ENCODE measurements at regions not wholly inside any gene's neighbourhood (a gene's known extent, or its start where the extent isn't known, plus 50 kb on each side); places are given as distances from the start of the nearest gene placed in this dataset.

- DNase-seq (ENCODE audit: low read depth in 4 of 6, low spot score in 6 of 6), result peak in 2 of 6 donors; percentile 63 to 71
- no peaks in the 10 kb centered on the region for H3K27me3 ChIP-seq (ENCODE audit: control insufficient read depth, insufficient read depth, low read length)
- H3K4me3 ChIP-seq (ENCODE audit: low read depth, low read length), result no peak overlapping the region
- H3K9me3 ChIP-seq (ENCODE audit: control insufficient read depth, insufficient read depth, low read length), result no peaks in the 10 kb centered on the region
- no peaks in the 10 kb centered on the region for H3K36me3 ChIP-seq (ENCODE audit: control insufficient read depth, insufficient read depth, low read length)
- no peaks in the 10 kb centered on the region for H3K4me1 ChIP-seq (ENCODE audit: control insufficient read depth, insufficient read depth, low read length)
- 31% methylated on average over 3 of the region's 10 CpGs for WGBS (ENCODE audit: insufficient coverage)
- no peak overlapping the region for H3K27ac ChIP-seq (ENCODE audit: low read depth, low read length)
These were observed 111.4 kb upstream of the TOM1L1 start for GRCh38 chr17:54789101-54789880.

GRCh38 chr17:54793271-54793670 is 107.4 kb upstream of the TOM1L1 start:
- no peaks in the 10 kb centered on the region for H3K27me3 ChIP-seq (ENCODE audit: control insufficient read depth, insufficient read depth, low read length)
- no peak overlapping the region for H3K4me3 ChIP-seq (ENCODE audit: low read depth, low read length)
- no peak for DNase-seq (ENCODE audit: low read depth in 4 of 6, low spot score in 6 of 6)
- no peaks in the 10 kb centered on the region for H3K9me3 ChIP-seq (ENCODE audit: control insufficient read depth, insufficient read depth, low read length)
- no peak overlapping the region for H3K27ac ChIP-seq (ENCODE audit: low read depth, low read length)
- H3K4me1 ChIP-seq (ENCODE audit: control insufficient read depth, insufficient read depth, low read length), result no peaks in the 10 kb centered on the region
- H3K36me3 ChIP-seq (ENCODE audit: control insufficient read depth, insufficient read depth, low read length), result no peaks in the 10 kb centered on the region
- no CpG with 5 or more reads among the region's 3 CpGs for WGBS (ENCODE audit: insufficient coverage)

GRCh38 chr17:54795046-54795445 is 105.6 kb upstream of the TOM1L1 start:
- no peak for DNase-seq (ENCODE audit: low read depth in 4 of 6, low spot score in 6 of 6)
- Histone ChIP-seq H3K9me3 (ENCODE audit: control insufficient read depth, insufficient read depth, low read length) (no peaks in the 10 kb centered on the region), H3K4me1 (ENCODE audit: control insufficient read depth, insufficient read depth, low read length) (no peaks in the 10 kb centered on the region), H3K36me3 (ENCODE audit: control insufficient read depth, insufficient read depth, low read length) (no peaks in the 10 kb centered on the region), H3K4me3 (ENCODE audit: low read depth, low read length) (no peak overlapping the region), H3K27ac (ENCODE audit: low read depth, low read length) (no peak overlapping the region), H3K27me3 (ENCODE audit: control insufficient read depth, insufficient read depth, low read length) (no peaks in the 10 kb centered on the region)

GRCh38 chr17:54807331-54807730 is 93.3 kb upstream of the TOM1L1 start:
- no peak overlapping the region for H3K4me3 ChIP-seq (ENCODE audit: low read depth, low read length)
- H3K36me3 ChIP-seq (ENCODE audit: control insufficient read depth, insufficient read depth, low read length), result no peaks in the 10 kb centered on the region
- no peak for DNase-seq (ENCODE audit: low read depth in 4 of 6, low spot score in 6 of 6)
- WGBS (ENCODE audit: insufficient coverage), result no CpG with 5 or more reads among the region's 2 CpGs
- no peaks in the 10 kb centered on the region for H3K9me3 ChIP-seq (ENCODE audit: control insufficient read depth, insufficient read depth, low read length)
- H3K27me3 ChIP-seq (ENCODE audit: control insufficient read depth, insufficient read depth, low read length), result no peaks in the 10 kb centered on the region
- H3K4me1 ChIP-seq (ENCODE audit: control insufficient read depth, insufficient read depth, low read length), result no peaks in the 10 kb centered on the region
- H3K27ac ChIP-seq (ENCODE audit: low read depth, low read length), result no peak overlapping the region

GRCh38 chr17:54813896-54814295 is 86.8 kb upstream of the TOM1L1 start:
- Histone ChIP-seq H3K36me3 (ENCODE audit: control insufficient read depth, insufficient read depth, low read length) (no peaks in the 10 kb centered on the region), H3K27me3 (ENCODE audit: control insufficient read depth, insufficient read depth, low read length) (no peaks in the 10 kb centered on the region), H3K9me3 (ENCODE audit: control insufficient read depth, insufficient read depth, low read length) (no peaks in the 10 kb centered on the region), H3K4me1 (ENCODE audit: control insufficient read depth, insufficient read depth, low read length) (no peaks in the 10 kb centered on the region), H3K4me3 (ENCODE audit: low read depth, low read length) (no peak overlapping the region), H3K27ac (ENCODE audit: low read depth, low read length) (no peak overlapping the region)
- DNase-seq (ENCODE audit: low read depth in 4 of 6, low spot score in 6 of 6), result no peak
- no CpG with 5 or more reads among the region's 1 CpG for WGBS (ENCODE audit: insufficient coverage)

- H3K9me3 ChIP-seq (ENCODE audit: control insufficient read depth, insufficient read depth, low read length), result no peaks in the 10 kb centered on the region
- no peaks in the 10 kb centered on the region for H3K27me3 ChIP-seq (ENCODE audit: control insufficient read depth, insufficient read depth, low read length)
- no peak overlapping the region for H3K27ac ChIP-seq (ENCODE audit: low read depth, low read length)
- no peak for DNase-seq (ENCODE audit: low read depth in 4 of 6, low spot score in 6 of 6)
- H3K36me3 ChIP-seq (ENCODE audit: control insufficient read depth, insufficient read depth, low read length), result no peaks in the 10 kb centered on the region
- H3K4me1 ChIP-seq (ENCODE audit: control insufficient read depth, insufficient read depth, low read length), result no peaks in the 10 kb centered on the region
- no CpG with 5 or more reads among the region's 3 CpGs for WGBS (ENCODE audit: insufficient coverage)
- H3K4me3 ChIP-seq (ENCODE audit: low read depth, low read length), result no peak overlapping the region
These were observed 86.3 kb upstream of the TOM1L1 start for GRCh38 chr17:54814371-54814770.

- H3K36me3 ChIP-seq (ENCODE audit: control insufficient read depth, insufficient read depth, low read length), result no peaks in the 10 kb centered on the region
- no peaks in the 10 kb centered on the region for H3K27me3 ChIP-seq (ENCODE audit: control insufficient read depth, insufficient read depth, low read length)
- H3K4me1 ChIP-seq (ENCODE audit: control insufficient read depth, insufficient read depth, low read length), result no peaks in the 10 kb centered on the region
- no CpG with 5 or more reads among the region's 3 CpGs for WGBS (ENCODE audit: insufficient coverage)
- DNase-seq (ENCODE audit: low read depth in 4 of 6, low spot score in 6 of 6), result peak in 1 of 6 donors; percentile 22
- no peaks in the 10 kb centered on the region for H3K9me3 ChIP-seq (ENCODE audit: control insufficient read depth, insufficient read depth, low read length)
- no peak overlapping the region for H3K4me3 ChIP-seq (ENCODE audit: low read depth, low read length)
- H3K27ac ChIP-seq (ENCODE audit: low read depth, low read length), result no peak overlapping the region
These were observed 66.6 kb upstream of the TOM1L1 start for GRCh38 chr17:54834086-54834485.

- WGBS (ENCODE audit: insufficient coverage), result no CpG with 5 or more reads among the region's 2 CpGs
- H3K27ac ChIP-seq (ENCODE audit: low read depth, low read length), result no peak overlapping the region
- H3K9me3 ChIP-seq (ENCODE audit: control insufficient read depth, insufficient read depth, low read length), result no peaks in the 10 kb centered on the region
- no peak overlapping the region for H3K4me3 ChIP-seq (ENCODE audit: low read depth, low read length)
- no peaks in the 10 kb centered on the region for H3K27me3 ChIP-seq (ENCODE audit: control insufficient read depth, insufficient read depth, low read length)
- no peaks in the 10 kb centered on the region for H3K4me1 ChIP-seq (ENCODE audit: control insufficient read depth, insufficient read depth, low read length)
- DNase-seq (ENCODE audit: low read depth in 4 of 6, low spot score in 6 of 6), result no peak
- no peaks in the 10 kb centered on the region for H3K36me3 ChIP-seq (ENCODE audit: control insufficient read depth, insufficient read depth, low read length)
These were observed 65.6 kb upstream of the TOM1L1 start for GRCh38 chr17:54835015-54835414.

GRCh38 chr17:54836723-54837462 is 63.8 kb upstream of the TOM1L1 start:
- no peak overlapping the region for H3K4me3 ChIP-seq (ENCODE audit: low read depth, low read length)
- H3K27me3 ChIP-seq (ENCODE audit: control insufficient read depth, insufficient read depth, low read length), result no peaks in the 10 kb centered on the region
- H3K27ac ChIP-seq (ENCODE audit: low read depth, low read length), result no peak overlapping the region
- H3K36me3 ChIP-seq (ENCODE audit: control insufficient read depth, insufficient read depth, low read length), result no peaks in the 10 kb centered on the region
- no peaks in the 10 kb centered on the region for H3K4me1 ChIP-seq (ENCODE audit: control insufficient read depth, insufficient read depth, low read length)
- no peaks in the 10 kb centered on the region for H3K9me3 ChIP-seq (ENCODE audit: control insufficient read depth, insufficient read depth, low read length)
- no peak for DNase-seq (ENCODE audit: low read depth in 4 of 6, low spot score in 6 of 6)
- 87% methylated on average over 8 of the region's 11 CpGs for WGBS (ENCODE audit: insufficient coverage)
